ENCODE measurements at regions not wholly inside any gene's neighbourhood (a gene's known extent, or its start where the extent isn't known, plus 50 kb on each side); places are given as distances from the start of the nearest gene placed in this dataset.

DNA sequence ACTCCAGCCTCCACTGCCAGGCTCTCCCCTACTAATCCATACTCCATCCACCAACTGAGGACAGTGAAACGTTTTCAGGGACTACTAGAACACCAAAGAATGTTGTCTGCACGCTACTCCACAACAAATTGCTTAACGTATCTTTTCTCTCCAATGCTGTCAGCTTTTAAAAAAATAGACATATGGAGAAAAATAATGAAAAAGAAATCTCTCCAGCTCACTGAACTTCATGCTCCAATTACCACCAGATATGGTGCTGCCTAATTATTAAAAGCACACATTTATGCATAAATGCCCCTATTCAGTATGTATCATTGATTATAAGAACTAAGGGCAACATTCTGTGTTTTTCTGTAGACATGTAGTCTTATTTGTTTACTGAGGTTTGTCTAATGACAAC is 672.2 kb upstream of the ANO3 start:
- no peak for TF ChIP-seq YY1 (IDR thresholded peaks at IDR 0.05; ENCODE audit: insufficient read depth, insufficient read length)
- TF ChIP-seq ZNF274 (IDR thresholded peaks at IDR 0.05; ENCODE audit: low read depth, low read length) = no peak
- TF ChIP-seq SUZ12 (IDR thresholded peaks at IDR 0.05; ENCODE audit: extremely low read depth, insufficient read depth, insufficient read length) = no peak

All from NT2/D1 (cell line).